Heart right ventricle (tissue), 16 donors: ENCODE measurements at regions not wholly inside any gene's neighbourhood (a gene's known extent, or its start where the extent isn't known, plus 50 kb on each side); places are given as distances from the start of the nearest gene placed in this dataset.

Experiments
- ATAC-seq, 8 donors: fragments of 200-7000 bp; cut with Tn5 transposase; one replicate each; pipeline ENCODE4 v1.9.1; 2020; ENCODE audit warnings: mild to moderate bottlenecking in 8 of 8, moderate library complexity in 8 of 8, moderate number of reproducible peaks in 1 of 8
- DNase-seq, 2 donors: peaks; one replicate each; pipeline ENCODE4 v3.0.0-alpha.2; 2020
- H3K27ac ChIP-seq, 10 donors: fragments of 200-600 bp; sonication (generic) in 2 of 10; one replicate each; pipeline versions ENCODE4 v1.5.0 to v1.8.0; 2020 to 2022; ENCODE audit warnings: mild to moderate bottlenecking in 3 of 10
- H3K27me3 ChIP-seq, 7 donors: fragments of 200-600 bp; one replicate each; pipeline ENCODE4 v1.8.0; 2021 to 2022; ENCODE audit warnings: mild to moderate bottlenecking in 2 of 7
- H3K36me3 ChIP-seq, 9 donors: fragments of 200-600 bp; sonication (generic) in 1 of 9; one replicate each; pipeline versions ENCODE4 v1.5.0 to v1.8.0; 2020 to 2022; ENCODE audit warnings: mild to moderate bottlenecking in 2 of 9
- H3K4me1 ChIP-seq, 9 donors: fragments of 200-600 bp; sonication (generic) in 1 of 9; one replicate each; pipeline versions ENCODE4 v1.5.0 to v1.8.0; 2020 to 2022; ENCODE audit warnings: mild to moderate bottlenecking in 4 of 9
- H3K4me3 ChIP-seq, 10 donors: fragments of 200-600 bp; sonication (generic) in 2 of 10; one replicate each; pipeline versions ENCODE4 v1.5.0 to v1.8.0; 2020 to 2022; ENCODE audit warnings: mild to moderate bottlenecking in 7 of 10, moderate library complexity in 2 of 10
- H3K9me3 ChIP-seq, 11 donors: fragments of 200-600 bp in 10 of 11; sonication (generic) in 2 of 11; one replicate each; pipeline versions ENCODE4 v1.5.0 to v1.8.0; 2013 to 2022; ENCODE audit warnings: mild to moderate bottlenecking in 2 of 11, control low read depth in 1 of 11, moderate library complexity in 1 of 11
- WGBS, 2 donors: extraction: QIAGEN DNeasy Blood & Tissue Kit; methylation state at CpG; one replicate each; pipeline ENCODE4 v1.1.7; 2013; ENCODE audit warnings: inconsistent platforms in 1 of 2; 5-methylcytosine and 5-hydroxymethylcytosine counted together
- intact Hi-C, 10 donors: fragments of 100-400 bp; cut with DNase I; formaldehyde crosslinking; loops; one replicate each; pipeline versions ENCODE4 v1.11.1 to v1.14.2; 2022
- TF ChIP-seq, protein P1 (sequence below), 9 donors: fragments of 200-600 bp; sonication (generic) in 2 of 9; IDR thresholded peaks; one replicate each; pipeline versions ENCODE4 v1.5.0 to v1.8.0; 2021 to 2022; ENCODE audit warnings: antibody characterized with exemption in 9 of 9, mild to moderate bottlenecking in 5 of 9, moderate library complexity in 1 of 9
- donor health status: Arrhythmogenic right ventricular cardiomyopathy.
- donor health status: ischemic (EF 13 %, LVEDD 7.1; RV severe dilation, severe dysfunction).
- donor health status: healthy with polysubstance abuse.
- donor health status: DM: no; HTN: yes; CAD: no.
- donor health status: DM: no; HTN: no; CAD: no.
- donor health status: ischemic (EF 25% LVEDD 6.9; RV normal size, moderate dysfunction).
- donor health status: ischemic (EF 25% LVEDD 5.7; RV mildly dilated, moderate dysfunction).
- donor health status: healthy.
- donor health status: DM: yes; HTN: yes; CAD: no.
- donor health status: Ischemic cardiomyopathy.
- donor health status: ischemic (EF 35%, LVEDD 5.7; RV mildly dilated, moderate dysfunction).
- donor health status: nonischemic (EF 11% LVEDD 7.7; RV severe dilation, severe dysfunction).
- donor health status: DM: yes; HTN: yes; CAD: no.
- donor health status: PGD.
- donor health status: ischemic (EF 29% LVEDD 5.4; RV normal size, mild dysfunction).
- donor health status: nonischemic (EF 23%, LVEDD 6.1; RV moderate dilation, normal function).

DNA sequence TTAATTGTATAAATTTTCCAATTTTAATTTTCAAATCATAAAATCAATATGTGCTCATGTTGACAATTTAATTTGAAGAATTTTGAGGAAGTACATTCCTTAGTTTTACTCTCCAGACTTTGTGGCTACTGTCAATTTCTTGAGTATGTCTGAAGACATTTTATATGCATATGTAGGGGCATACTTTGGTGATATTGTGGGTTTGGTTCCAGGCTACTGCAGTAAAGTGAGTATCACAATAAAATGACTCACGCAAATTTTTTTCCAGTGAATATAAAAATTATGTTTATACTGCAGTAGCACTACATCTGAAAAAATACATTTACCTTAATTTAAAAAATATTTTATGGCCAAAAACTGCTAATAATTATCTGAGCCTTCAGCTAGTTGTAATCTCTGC is 123.2 kb upstream of the PLCL2 start:
- TF ChIP-seq, protein P1, sequence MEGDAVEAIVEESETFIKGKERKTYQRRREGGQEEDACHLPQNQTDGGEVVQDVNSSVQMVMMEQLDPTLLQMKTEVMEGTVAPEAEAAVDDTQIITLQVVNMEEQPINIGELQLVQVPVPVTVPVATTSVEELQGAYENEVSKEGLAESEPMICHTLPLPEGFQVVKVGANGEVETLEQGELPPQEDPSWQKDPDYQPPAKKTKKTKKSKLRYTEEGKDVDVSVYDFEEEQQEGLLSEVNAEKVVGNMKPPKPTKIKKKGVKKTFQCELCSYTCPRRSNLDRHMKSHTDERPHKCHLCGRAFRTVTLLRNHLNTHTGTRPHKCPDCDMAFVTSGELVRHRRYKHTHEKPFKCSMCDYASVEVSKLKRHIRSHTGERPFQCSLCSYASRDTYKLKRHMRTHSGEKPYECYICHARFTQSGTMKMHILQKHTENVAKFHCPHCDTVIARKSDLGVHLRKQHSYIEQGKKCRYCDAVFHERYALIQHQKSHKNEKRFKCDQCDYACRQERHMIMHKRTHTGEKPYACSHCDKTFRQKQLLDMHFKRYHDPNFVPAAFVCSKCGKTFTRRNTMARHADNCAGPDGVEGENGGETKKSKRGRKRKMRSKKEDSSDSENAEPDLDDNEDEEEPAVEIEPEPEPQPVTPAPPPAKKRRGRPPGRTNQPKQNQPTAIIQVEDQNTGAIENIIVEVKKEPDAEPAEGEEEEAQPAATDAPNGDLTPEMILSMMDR (IDR thresholded peaks at IDR 0.05), result no peak
- no peak overlapping the region for H3K27ac ChIP-seq
- DNase-seq (no peak), ATAC-seq (no peak)
- H3K9me3 ChIP-seq, result peaks cover 0 to 5% (median 0%) of the 10 kb centered on the region in 11 donors
- 95 to 100% methylated on average over 1 of the region's 1 CpG for WGBS, 2 donors
- H3K27me3 ChIP-seq, result no peaks in the 10 kb centered on the region
- H3K36me3 ChIP-seq, result no peaks in the 10 kb centered on the region
- intact Hi-C loops, result loop anchor here in 1 of 10 donors (10.0 kb wide), 2 partner anchors 73 to 123 kb away; partner anchors contain the start of gene PLCL2
- no peak overlapping the region for H3K4me3 ChIP-seq
- H3K4me1 ChIP-seq, result peaks cover 0 to under 1% (median 0%) of the 10 kb centered on the region in 9 donors

- H3K9me3 ChIP-seq, result peaks cover 0 to 5% (median 0%) of the 10 kb centered on the region in 11 donors
- TF ChIP-seq, protein P1 (IDR thresholded peaks at IDR 0.05), result no peak
- no peak overlapping the region for H3K27ac ChIP-seq
Observed at GRCh38 chr3:16765661-16766060, 119.1 kb upstream of the PLCL2 start.

DNA sequence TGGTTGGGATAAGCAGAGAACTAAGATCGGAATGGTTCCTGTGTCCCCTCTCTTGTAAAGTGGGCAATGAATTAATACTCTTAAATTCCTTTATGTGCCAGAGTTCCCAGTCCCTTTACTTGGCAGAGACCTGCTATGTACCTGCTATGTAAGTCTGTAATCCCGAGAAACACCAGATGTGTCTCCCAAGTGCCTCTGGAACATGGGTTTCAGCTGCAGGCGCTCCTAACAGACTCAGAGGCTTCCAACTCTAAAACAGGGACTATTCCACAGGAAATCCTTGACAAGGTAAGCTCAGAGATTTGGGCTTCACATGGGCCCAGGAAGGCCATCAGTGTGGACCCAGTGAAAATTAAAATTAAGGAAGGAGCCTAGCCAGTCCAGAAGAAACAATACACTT is 117.7 kb upstream of the PLCL2 start:
- WGBS, 2 donors, result 38 to 48% methylated on average over 3 of the region's 3 CpGs
- Histone ChIP-seq H3K36me3 (no peaks in the 10 kb centered on the region), H3K27ac (peak overlapping the region in 2 of 10 donors; percentile 2 to 3), H3K4me3 (no peak overlapping the region), H3K9me3 (peaks cover 0 to 5% (median 0%) of the 10 kb centered on the region in 11 donors), H3K4me1 (peaks cover 0 to 43% (median 20%) of the 10 kb centered on the region in 9 donors), H3K27me3 (no peaks in the 10 kb centered on the region)
- TF ChIP-seq, protein P1 (IDR thresholded peaks at IDR 0.05), result peak in 3 of 9 donors; percentile 5 to 43 (median 31)
- intact Hi-C loops, result loop anchor here in 2 of 10 donors (5.0 to 10.0 kb wide), 3 partner anchors 68 to 118 kb away; partner anchors contain the start of gene PLCL2 (in 1 of the 2)
- DNase-seq, result no peak
- ATAC-seq, result peak in 4 of 8 donors; percentile 33 to 53 (median 48)

More at GRCh38 chr3:16765661-16766060, 119.1 kb upstream of the PLCL2 start:
- H3K36me3 ChIP-seq, result no peaks in the 10 kb centered on the region
- no peak overlapping the region for H3K4me3 ChIP-seq
- DNase-seq, result no peak
- intact Hi-C loops, result loop anchor here in 2 of 10 donors (5.0 to 10.0 kb wide), 3 partner anchors 69 to 119 kb away; partner anchors contain the start of gene PLCL2 (in 1 of the 2)
- H3K27me3 ChIP-seq, result no peaks in the 10 kb centered on the region
- H3K4me1 ChIP-seq, result peaks cover 0 to 36% (median 18%) of the 10 kb centered on the region in 9 donors
- ATAC-seq, result no peak
- 100% methylated on average over 1 of the region's 1 CpG for WGBS, 2 donors

DNA sequence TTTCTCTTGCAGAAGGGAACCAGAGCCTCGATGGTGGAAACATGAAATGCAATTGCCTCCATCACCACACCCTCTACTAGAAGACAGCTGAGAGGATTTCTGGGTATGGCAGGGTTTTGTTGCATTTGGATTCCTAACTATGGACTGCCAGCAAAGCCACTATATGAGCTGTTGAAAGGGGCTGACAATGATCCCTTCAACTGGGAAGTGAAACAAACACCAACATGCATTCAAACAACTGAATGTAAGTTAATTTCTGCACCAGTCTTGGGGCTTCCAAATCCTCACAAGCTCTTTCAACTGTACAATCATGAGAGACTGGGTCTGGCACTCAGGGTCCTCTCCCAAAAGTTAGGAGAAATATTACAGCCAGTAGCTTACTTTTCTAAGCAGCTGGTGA is 116.7 kb upstream of the PLCL2 start:
- TF ChIP-seq, protein P1 (IDR thresholded peaks at IDR 0.05), result no peak
- Histone ChIP-seq H3K9me3 (no peaks in the 10 kb centered on the region), H3K27ac (peak overlapping the region in 5 of 10 donors; percentile 67 to 90 (median 78)), H3K27me3 (no peaks in the 10 kb centered on the region), H3K4me1 (peaks cover 0 to 43% (median 22%) of the 10 kb centered on the region in 9 donors), H3K36me3 (no peaks in the 10 kb centered on the region), H3K4me3 (no peak overlapping the region)
- no peak for ATAC-seq
- no peak for DNase-seq
- WGBS, 2 donors, result 33 to 50% methylated on average over 1 of the region's 1 CpG
- intact Hi-C loops, result loop anchor here in 2 of 10 donors (2.0 to 10.0 kb wide), 4 partner anchors 25 to 117 kb away; partner anchors contain the start of gene PLCL2 (in 1 of the 2)
